Osteocyte (in vitro differentiated cells): ENCODE measurements at regions not wholly inside any gene's neighbourhood (a gene's known extent, or its start where the extent isn't known, plus 50 kb on each side); places are given as distances from the start of the nearest gene placed in this dataset.

Experiments used
- DNase-seq: peaks from one replicate; pipeline ENCODE4 v3.0.0; 2021; ENCODE audit warnings: mixed read lengths; ENCODE audit not compliant: unreplicated experiment; ENCODE audit errors: extremely low spot score
- H3K27ac Mint-ChIP-seq: one replicate; pipeline ENCODE4 v1.8.0; 2021; ENCODE audit warnings: mild to moderate bottlenecking, mixed read lengths; ENCODE audit not compliant: unreplicated experiment
- H3K27me3 Mint-ChIP-seq: one replicate; pipeline ENCODE4 v1.8.0; 2021; ENCODE audit warnings: mixed read lengths; ENCODE audit not compliant: unreplicated experiment
- H3K36me3 Mint-ChIP-seq: one replicate; pipeline ENCODE4 v1.8.0; 2021; ENCODE audit warnings: mixed read lengths; ENCODE audit not compliant: unreplicated experiment
- H3K4me1 Mint-ChIP-seq: one replicate; pipeline ENCODE4 v1.8.0; 2021; ENCODE audit warnings: mixed read lengths; ENCODE audit not compliant: unreplicated experiment
- H3K4me3 Mint-ChIP-seq: one replicate; pipeline ENCODE4 v1.8.0; 2021; ENCODE audit warnings: mild to moderate bottlenecking, moderate library complexity, mixed read lengths; ENCODE audit not compliant: unreplicated experiment
- H3K9me3 Mint-ChIP-seq: one replicate; pipeline ENCODE4 v1.8.0; 2021; ENCODE audit warnings: mixed read lengths; ENCODE audit not compliant: unreplicated experiment
- TF ChIP-seq, protein P1 (sequence below): fragments of 200-600 bp; sonication (generic); IDR thresholded peaks from 2 replicates; pipeline ENCODE4 v1.5.0; 2021; ENCODE audit warnings: antibody characterized with exemption, mild to moderate bottlenecking, moderate library complexity

DNA sequence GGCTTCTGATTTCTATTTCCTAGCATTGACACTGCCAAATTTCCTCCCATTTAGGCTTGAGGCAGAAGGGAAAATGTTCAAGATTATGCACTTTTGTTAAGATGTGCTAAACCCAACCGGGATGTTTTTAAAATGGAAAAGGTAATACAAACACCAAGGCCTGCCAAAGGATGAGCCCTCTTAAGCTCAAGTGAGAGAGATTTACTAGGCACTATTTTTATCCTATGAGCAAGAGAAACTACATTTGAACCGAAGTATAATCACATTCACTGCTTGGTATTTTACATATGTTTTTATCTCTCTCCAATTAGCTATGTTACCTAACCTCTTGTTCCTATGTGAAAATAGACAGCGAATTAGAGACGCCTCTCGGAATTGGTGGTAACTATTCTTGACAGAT, 295.8 kb downstream of the GABRB3 start:
- Mint-ChIP-seq H3K9me3 (peaks cover 33% of the 10 kb centered on the region), H3K27me3 (no peaks in the 10 kb centered on the region), H3K27ac (no peak overlapping the region), H3K36me3 (no peaks in the 10 kb centered on the region), H3K4me1 (no peaks in the 10 kb centered on the region), H3K4me3 (no peak overlapping the region)
- DNase-seq: no peak
- TF ChIP-seq, protein P1, sequence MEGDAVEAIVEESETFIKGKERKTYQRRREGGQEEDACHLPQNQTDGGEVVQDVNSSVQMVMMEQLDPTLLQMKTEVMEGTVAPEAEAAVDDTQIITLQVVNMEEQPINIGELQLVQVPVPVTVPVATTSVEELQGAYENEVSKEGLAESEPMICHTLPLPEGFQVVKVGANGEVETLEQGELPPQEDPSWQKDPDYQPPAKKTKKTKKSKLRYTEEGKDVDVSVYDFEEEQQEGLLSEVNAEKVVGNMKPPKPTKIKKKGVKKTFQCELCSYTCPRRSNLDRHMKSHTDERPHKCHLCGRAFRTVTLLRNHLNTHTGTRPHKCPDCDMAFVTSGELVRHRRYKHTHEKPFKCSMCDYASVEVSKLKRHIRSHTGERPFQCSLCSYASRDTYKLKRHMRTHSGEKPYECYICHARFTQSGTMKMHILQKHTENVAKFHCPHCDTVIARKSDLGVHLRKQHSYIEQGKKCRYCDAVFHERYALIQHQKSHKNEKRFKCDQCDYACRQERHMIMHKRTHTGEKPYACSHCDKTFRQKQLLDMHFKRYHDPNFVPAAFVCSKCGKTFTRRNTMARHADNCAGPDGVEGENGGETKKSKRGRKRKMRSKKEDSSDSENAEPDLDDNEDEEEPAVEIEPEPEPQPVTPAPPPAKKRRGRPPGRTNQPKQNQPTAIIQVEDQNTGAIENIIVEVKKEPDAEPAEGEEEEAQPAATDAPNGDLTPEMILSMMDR: no peak

DNA sequence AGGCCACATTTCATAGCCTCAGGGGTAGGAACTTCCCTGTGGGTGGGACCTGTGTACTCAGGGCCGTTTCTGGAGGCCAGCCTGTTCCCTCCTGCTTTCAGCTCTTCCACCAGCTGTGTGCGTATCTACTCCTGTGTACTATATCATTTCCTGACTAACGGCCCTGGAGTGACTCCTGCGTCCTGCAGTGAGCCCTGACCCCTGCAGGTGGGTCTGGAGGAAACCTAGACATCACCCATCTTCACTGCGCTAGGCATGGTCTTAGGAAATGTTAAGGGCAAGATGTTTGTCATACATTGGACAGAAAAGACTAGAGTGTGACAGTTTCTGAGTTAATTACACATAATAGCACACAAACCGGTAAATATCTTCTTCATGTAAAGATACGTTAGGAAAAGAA, 297.3 kb downstream of the GABRB3 start:
- peaks cover 30% of the 10 kb centered on the region for H3K9me3 Mint-ChIP-seq
- H3K4me3 Mint-ChIP-seq: no peak overlapping the region
- no peaks in the 10 kb centered on the region for H3K36me3 Mint-ChIP-seq
- no peaks in the 10 kb centered on the region for H3K27me3 Mint-ChIP-seq
- TF ChIP-seq, protein P1: no peak
- H3K4me1 Mint-ChIP-seq: no peaks in the 10 kb centered on the region
- no peak for DNase-seq
- H3K27ac Mint-ChIP-seq: no peak overlapping the region

DNA sequence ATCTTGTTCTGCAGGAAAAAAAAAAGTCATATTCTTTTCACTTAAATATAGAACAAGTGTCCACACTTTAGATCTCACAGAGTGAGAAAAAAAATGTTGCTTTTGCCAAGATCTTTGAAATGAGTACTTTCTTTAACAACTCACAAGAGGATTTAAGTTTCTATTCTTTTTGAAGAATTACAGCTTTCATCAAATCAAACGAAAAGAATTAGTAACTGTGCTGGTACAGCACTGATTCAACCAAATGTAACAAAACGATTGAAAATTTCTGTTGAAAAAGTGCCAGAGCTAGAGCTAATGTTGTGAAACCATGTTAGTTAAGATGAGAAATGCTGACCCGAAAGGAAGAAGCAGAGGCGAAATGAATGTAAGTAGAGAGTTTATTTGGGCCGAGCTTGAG, 300.2 kb downstream of the GABRB3 start:
- no peak for DNase-seq
- Mint-ChIP-seq H3K36me3 (no peaks in the 10 kb centered on the region), H3K9me3 (peaks cover 31% of the 10 kb centered on the region), H3K4me1 (no peaks in the 10 kb centered on the region), H3K27ac (no peak overlapping the region), H3K4me3 (no peak overlapping the region), H3K27me3 (no peaks in the 10 kb centered on the region)
- TF ChIP-seq, protein P1: no peak

DNA sequence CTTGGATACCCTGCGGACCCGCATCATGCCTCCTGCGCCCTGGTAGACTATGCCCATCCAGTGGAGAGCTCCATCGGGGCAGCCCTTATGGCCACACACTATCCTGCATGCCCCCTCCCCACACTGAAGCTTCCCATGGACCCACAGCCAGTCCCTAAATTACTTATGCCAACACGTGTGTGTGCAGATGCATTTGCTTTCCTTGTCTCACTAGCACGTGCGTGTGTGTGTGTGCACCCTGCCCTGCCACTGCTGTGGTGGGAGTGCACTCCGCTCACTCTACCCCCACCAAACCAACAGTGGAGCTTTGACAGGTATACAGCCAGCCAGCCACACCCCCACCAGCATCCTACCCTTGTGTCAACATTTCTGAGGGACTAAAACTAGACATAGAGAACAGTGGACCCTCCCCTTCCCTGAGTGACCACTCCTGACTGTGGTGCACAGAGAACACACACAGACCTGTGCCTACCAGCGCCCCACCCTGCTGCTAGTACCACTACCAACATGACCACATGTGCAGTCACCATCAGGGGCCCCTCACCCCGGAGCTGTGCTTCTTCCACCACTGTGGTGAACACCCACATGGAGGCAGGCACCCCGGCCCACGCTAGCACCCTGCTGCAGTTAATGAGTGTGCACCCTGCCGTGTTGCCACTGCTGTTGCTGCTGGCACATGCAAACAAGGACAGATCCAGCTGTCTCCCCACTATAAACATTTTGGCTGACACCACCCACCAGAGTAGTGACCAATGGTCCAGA, 310.8 kb downstream of the GABRB3 start:
- H3K27ac Mint-ChIP-seq: no peak overlapping the region
- TF ChIP-seq, protein P1: no peak
- peaks cover 55% of the 10 kb centered on the region for H3K9me3 Mint-ChIP-seq
- no peak for DNase-seq
- H3K27me3 Mint-ChIP-seq: no peaks in the 10 kb centered on the region
- no peaks in the 10 kb centered on the region for H3K36me3 Mint-ChIP-seq
- no peak overlapping the region for H3K4me3 Mint-ChIP-seq
- no peaks in the 10 kb centered on the region for H3K4me1 Mint-ChIP-seq

DNA sequence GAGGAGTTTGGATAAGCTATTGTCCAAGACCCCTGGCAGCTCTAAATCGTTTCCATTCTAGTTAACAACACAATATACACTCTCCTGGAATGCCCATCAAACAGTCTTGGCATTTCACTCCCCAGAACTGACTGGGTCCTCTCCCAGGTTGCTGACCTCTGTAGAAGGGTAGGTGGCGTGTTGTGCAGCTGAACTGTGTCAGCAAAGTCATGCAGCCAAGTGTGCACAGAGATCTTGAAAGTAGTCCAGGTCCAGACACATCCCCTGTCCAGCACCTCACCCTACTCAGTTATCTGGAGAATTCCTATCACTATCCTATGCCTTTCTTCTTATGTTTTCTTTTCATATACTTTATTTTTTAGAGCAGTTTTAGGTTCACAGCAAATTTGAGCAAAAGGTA, 312.7 kb downstream of the GABRB3 start:
- Mint-ChIP-seq H3K9me3 (peaks cover 62% of the 10 kb centered on the region), H3K4me1 (no peaks in the 10 kb centered on the region), H3K27ac (no peak overlapping the region), H3K27me3 (no peaks in the 10 kb centered on the region), H3K4me3 (no peak overlapping the region), H3K36me3 (no peaks in the 10 kb centered on the region)
- DNase-seq: no peak
- TF ChIP-seq, protein P1: no peak
